NCI-H1930 (cell line): ENCODE measurements at regions not wholly inside any gene's neighbourhood (a gene's known extent, or its start where the extent isn't known, plus 50 kb on each side); places are given as distances from the start of the nearest gene placed in this dataset.

Experiments
- DNase-seq, 2 experiments: peaks; one replicate each; lab custom pipeline; 2025; lab: John Stamatoyannopoulos, UW

GRCh38 chr9:14428781-14429230 is 114.9 kb upstream of the NFIB start:
- DNase-seq, result peak; percentile 43 to 64

- no peak for DNase-seq
Measured at GRCh38 chr9:14427419-14427818, 113.5 kb upstream of the NFIB start.

- DNase-seq, result no peak
Measured at GRCh38 chr9:14424983-14425382, 111.0 kb upstream of the NFIB start.

GRCh38 chr9:14424289-14424688 is 110.3 kb upstream of the NFIB start:
- no peak for DNase-seq

GRCh38 chr9:14423815-14424261 is 109.9 kb upstream of the NFIB start:
- no peak for DNase-seq

- DNase-seq, result no peak
Measured at GRCh38 chr9:14421291-14421690, 107.3 kb upstream of the NFIB start.

DNA sequence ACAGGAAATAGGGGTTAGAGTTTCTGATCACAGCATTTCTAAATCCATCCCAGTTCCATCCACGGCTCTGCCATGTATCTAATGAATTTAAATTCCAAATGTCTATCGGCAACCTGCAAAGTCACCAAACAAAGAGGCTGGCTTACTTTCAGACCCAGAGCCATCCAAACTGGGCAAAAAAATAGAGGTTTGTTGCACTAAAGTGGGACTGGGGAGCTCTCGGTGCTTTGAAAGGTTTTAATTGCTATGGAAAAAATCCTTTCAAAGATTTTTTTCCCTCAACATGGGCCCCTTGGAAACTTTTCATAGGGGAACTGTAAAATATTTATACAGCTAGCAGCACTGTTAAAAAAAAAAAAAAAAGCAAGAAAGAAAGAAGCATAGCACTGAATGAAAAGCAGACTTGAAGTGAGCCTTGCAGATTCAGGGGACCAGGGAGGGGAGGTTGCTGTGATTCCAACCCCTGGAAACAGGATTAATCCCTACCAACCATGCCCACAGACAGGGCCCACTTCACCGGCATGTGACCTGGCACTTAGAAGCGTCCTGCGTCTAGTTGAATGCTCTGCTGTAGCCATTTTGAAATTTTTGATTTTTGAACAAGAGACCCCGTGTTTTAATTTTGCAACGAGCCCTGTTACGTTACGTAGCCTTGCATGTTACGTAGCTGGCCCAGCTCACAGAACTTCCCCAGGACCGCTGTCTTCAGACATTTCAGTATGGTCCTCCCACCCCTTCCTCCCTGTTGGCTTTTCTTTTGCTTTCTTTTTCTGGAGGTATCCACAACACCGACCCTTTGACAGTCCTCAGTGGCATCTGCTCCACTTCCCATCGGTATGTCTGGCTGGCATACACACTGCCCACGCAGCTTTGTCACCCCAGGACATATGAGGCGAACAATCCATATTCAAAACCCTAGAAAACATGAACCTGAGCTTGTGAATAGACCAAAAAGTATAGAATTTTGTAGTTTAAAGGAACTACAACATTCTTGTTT is 105.3 kb upstream of the NFIB start:
- no peak for DNase-seq

DNA sequence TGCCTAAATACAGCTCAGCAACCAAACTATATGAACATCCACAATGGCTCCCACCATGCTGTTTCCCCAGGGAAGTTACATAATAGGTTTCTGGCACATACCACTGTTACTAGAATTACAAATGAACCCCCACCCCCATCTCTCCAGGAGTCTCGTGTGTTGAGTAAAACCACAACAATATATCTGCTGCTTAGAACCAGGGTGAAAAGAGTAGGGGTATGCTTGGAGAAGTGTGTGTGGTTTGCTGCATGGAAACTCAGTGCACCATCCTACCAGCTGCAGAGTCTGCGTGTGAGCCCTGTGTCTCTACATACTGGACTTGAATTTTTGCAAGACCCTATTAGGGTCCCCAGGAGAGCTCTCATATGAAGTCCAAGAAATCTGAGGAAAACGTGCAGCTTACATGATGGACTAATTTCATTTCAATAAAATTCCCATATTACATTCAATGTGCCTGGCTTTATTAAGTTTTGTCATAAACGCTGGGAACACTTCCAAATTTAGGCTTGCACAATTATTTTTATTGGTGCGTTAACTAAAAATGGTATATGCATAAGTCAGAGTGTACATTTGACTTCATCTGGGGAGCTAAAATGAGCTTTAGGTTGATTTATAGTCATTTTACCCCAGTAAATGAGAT is 104.5 kb upstream of the NFIB start:
- DNase-seq, result no peak

- DNase-seq, result no peak
Measured at GRCh38 chr9:14417237-14417636, 103.3 kb upstream of the NFIB start.

GRCh38 chr9:14415947-14416346 is 102.0 kb upstream of the NFIB start:
- DNase-seq, result no peak

GRCh38 chr9:14413812-14414211 is 99.9 kb upstream of the NFIB start:
- no peak for DNase-seq

DNA sequence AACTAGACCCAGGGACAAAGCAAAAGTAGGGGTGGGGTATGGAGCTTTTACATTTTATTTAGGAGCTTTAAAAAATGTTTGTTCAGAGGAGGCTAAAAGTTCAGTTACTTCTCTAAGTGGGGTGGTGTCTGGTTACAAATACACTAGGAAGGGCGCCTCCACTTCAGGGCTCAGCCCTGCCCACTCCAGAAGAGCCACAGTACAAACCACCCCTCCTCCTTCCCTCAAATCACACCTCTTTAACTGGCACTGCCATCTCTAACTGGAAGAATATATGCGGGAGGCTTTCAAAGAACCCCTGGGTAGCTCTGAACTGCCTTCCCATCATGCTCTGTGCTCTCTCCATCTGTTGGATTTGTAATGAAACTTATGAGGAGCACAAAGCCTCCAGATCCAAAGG is 98.8 kb upstream of the NFIB start:
- DNase-seq, result no peak

DNA sequence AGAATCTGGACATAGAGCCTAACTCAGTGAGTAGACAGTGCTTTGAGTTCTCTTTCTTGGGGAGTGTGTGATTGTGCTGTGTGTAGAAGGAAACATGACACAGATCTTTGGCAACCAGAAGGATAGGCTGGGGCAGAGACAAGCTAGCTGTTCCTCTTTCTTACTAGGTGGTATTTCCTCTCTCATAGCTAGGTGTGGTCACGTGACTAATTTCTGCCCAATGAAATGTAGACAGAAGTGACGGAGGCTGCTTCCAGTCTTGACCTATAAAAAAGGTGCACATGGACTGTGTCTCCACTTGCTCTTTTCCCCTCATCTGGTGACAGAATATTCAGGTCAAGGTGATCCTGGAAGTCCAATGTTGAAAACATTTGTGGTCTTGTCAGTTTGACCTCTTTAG is 92.5 kb upstream of the NFIB start:
- no peak for DNase-seq

DNA sequence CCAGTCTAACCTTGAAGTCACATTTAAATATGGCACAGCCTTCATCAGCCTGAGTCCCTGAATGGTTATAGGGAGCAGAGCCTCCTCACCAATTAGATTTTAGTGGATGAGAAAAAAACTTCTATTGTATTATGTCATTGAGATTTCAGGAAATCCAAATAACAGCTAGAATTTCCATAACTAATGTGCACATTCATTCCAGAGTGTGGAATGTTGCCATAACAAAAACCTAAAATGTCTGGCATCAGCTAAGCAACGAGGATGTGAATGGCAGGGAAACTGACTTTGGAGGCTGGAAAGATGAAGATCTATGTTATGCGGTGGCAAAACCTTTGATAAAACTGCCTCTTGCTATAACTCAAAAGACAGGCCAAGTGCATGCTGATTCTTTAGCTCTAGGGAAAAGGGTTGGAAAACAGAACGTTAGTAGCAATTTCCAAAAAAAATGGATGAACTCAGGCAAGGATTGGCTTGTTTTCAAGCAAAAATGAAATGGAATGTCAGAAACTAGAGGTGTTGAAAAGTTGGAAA is 91.3 kb upstream of the NFIB start:
- no peak for DNase-seq

DNA sequence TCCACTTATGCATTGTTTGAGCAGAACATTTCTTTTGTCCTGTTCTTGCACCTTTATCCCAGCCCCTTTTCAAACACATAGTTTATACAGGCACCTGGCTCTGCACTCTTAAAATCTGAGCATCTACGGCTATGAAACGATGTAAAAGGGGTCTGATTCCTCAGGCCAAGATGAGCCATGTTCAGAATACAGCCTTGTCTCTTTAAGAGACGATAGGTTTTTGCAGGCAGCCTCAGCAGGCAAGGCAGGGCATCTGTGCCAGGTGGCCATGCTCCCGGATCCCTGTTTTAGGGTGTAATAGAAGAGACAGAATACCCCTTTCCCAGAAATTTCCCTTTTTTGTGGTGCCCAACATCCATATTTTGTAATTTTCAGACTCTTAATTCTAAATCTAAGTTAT is 89.1 kb upstream of the NFIB start:
- DNase-seq, result no peak

GRCh38 chr9:14402583-14402982 is 88.6 kb upstream of the NFIB start:
- DNase-seq, result no peak

DNA sequence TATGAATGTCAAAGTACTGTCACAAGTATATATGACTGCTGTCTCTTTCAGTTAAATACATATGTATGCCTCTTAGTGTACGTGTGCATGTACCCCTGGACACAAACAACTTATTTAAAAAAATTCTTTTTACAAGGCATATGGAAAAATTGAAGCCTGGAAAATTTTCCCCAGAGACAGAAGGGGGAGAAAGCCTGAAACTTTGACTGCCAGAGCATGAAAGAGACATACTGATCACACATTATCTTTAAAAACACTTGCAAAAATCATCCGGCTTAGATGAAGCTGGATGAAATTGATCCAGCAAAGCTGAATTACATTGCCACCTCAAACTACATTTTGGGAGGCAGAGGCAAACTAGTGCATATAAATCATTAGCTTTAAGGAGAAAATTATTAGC is 88.0 kb upstream of the NFIB start:
- DNase-seq, result no peak

DNA sequence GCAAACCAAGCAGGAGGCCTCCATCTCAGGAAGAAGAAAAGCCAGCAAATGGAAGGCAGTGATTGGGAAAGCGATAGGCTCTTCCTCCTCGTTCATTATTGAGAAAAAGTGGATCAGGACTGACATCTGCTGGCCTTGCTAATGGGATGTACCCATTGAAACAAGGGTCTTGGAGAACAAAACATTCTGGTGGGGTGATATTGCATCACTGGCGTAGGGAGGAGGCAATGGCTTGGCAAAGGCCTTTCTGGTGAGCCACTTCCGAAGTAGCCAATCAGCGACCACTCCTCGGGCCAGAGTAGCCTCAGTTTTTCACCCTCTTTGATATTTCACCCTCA is 86.7 kb upstream of the NFIB start:
- peak; percentile 54 to 65 for DNase-seq

GRCh38 chr9:14399756-14400657 is 86.1 kb upstream of the NFIB start:
- peak in 1 of 2 experiments; percentile 29 for DNase-seq

DNA sequence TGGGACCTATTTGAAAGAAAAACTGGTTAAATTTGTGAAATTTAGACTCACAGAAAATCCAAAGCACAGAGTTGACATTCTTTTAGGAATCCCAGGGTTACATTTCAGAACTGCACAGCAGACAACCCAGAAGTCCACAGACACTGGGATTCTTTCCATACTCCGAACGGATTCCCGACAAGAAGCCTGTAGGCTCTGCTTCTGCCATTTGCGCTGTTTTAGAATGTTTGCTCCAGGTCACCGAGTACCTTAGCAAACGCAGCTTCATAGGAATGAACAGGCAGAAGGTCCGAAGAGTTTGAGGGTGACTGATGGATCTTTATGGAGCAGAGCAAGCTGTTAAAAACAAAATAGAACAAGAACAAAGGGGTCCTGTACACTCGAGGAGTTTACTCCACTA is 84.5 kb upstream of the NFIB start:
- no peak for DNase-seq

DNA sequence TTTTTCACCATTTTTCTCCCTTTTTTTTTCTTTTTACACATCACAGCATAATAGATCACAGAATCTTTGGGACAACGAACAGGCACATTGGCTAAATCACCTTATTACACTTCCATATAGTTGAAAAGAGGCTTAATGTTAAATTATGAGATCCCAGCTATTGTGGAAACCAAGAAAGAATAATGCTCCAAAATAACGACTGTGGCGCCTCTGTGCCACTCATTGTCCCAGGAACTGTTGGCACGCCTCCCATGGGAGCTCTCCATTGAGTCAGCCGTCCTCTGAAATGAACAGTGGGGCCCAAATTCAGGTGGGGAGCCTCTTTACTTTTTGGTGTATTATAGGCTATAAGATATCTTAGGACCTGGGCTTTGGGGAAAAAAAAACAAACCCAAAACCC is 82.2 kb upstream of the NFIB start:
- no peak for DNase-seq
